GM18951 (cell line): ENCODE measurements at regions not wholly inside any gene's neighbourhood (a gene's known extent, or its start where the extent isn't known, plus 50 kb on each side); places are given as distances from the start of the nearest gene placed in this dataset.

Source experiments
- POLR2A ChIP-seq: IDR thresholded peaks from 4 replicates; pipeline ENCODE4 v1.6.1; 2011; ENCODE audit warnings: mild to moderate bottlenecking; ENCODE audit not compliant: insufficient read length, insufficient read depth; ENCODE audit errors: extremely low read depth
- in situ Hi-C: fragments of 300-500 bp; cut with MboI; formaldehyde crosslinking; loops from one replicate; pipeline ENCODE4 v1.12.0; 2022; ENCODE audit warnings: low sequenced_read_pairs, mixed read lengths, inconsistent platforms; ENCODE audit not compliant: unreplicated experiment

- TF ChIP-seq POLR2A: no peak
- in situ Hi-C loops: no loop called here
Observed at GRCh38 chr22:48001101-48001500, 1238.7 kb downstream of the TBC1D22A start.

GRCh38 chr22:47997612-47998011, 1235.2 kb downstream of the TBC1D22A start:
- TF ChIP-seq POLR2A: no peak
- in situ Hi-C loops: no loop called here

GRCh38 chr22:47997052-47997590, 1234.7 kb downstream of the TBC1D22A start:
- in situ Hi-C loops: no loop called here
- TF ChIP-seq POLR2A: no peak

- TF ChIP-seq POLR2A: no peak
- in situ Hi-C loops: no loop called here
Observed at GRCh38 chr22:47996446-47996857, 1234.0 kb downstream of the TBC1D22A start.

GRCh38 chr22:47995718-47996117, 1233.3 kb downstream of the TBC1D22A start:
- in situ Hi-C loops: no loop called here
- no peak for TF ChIP-seq POLR2A

GRCh38 chr22:47995264-47995627, 1232.8 kb downstream of the TBC1D22A start:
- no peak for TF ChIP-seq POLR2A
- in situ Hi-C loops: no loop called here

GRCh38 chr22:47994601-47995263, 1232.3 kb downstream of the TBC1D22A start:
- in situ Hi-C loops: no loop called here
- no peak for TF ChIP-seq POLR2A

GRCh38 chr22:47994045-47994444, 1231.6 kb downstream of the TBC1D22A start:
- in situ Hi-C loops: no loop called here
- no peak for TF ChIP-seq POLR2A

- TF ChIP-seq POLR2A: no peak
- in situ Hi-C loops: no loop called here
Observed at GRCh38 chr22:47990481-47990880, 1228.0 kb downstream of the TBC1D22A start.

- in situ Hi-C loops: no loop called here
- TF ChIP-seq POLR2A: no peak
Observed at GRCh38 chr22:47987885-47988515, 1225.5 kb downstream of the TBC1D22A start.

- in situ Hi-C loops: no loop called here
Observed at GRCh38 chr22:47976219-47976618, 1213.8 kb downstream of the TBC1D22A start.

GRCh38 chr22:47967831-47968230, 1205.4 kb downstream of the TBC1D22A start:
- in situ Hi-C loops: no loop called here
- TF ChIP-seq POLR2A: no peak

More at GRCh38 chr22:47976219-47976618, 1213.8 kb downstream of the TBC1D22A start:
- no peak for TF ChIP-seq POLR2A

GRCh38 chr22:47966316-47966715, 1203.9 kb downstream of the TBC1D22A start:
- TF ChIP-seq POLR2A: no peak
- in situ Hi-C loops: no loop called here

- no peak for TF ChIP-seq POLR2A
- in situ Hi-C loops: no loop called here
Observed at GRCh38 chr22:47965896-47966295, 1203.4 kb downstream of the TBC1D22A start.
